ENCODE measurements at regions not wholly inside any gene's neighbourhood (a gene's known extent, or its start where the extent isn't known, plus 50 kb on each side); places are given as distances from the start of the nearest gene placed in this dataset.

DNA sequence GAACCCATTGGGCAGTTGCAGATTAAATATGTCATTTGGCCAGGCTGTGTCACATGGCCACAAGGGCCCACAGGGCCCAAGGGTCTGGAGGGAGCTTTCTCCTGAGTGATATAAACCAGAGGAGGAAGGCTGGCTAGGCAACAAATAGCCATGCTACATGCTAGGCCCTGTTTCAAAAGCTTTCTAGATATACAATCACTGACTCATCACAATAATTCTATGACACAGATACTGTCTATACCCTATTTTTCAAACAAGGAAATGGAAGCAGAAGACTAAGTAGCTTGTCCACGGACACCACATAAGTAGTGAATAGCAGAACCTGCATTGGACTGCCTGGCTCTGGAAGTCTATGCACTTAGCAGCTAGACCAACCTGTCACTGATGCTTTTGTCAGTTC is 625.4 kb downstream of the NTRK3 start:
- DNase-seq (ENCODE audit: low spot score) = no peak

DNA sequence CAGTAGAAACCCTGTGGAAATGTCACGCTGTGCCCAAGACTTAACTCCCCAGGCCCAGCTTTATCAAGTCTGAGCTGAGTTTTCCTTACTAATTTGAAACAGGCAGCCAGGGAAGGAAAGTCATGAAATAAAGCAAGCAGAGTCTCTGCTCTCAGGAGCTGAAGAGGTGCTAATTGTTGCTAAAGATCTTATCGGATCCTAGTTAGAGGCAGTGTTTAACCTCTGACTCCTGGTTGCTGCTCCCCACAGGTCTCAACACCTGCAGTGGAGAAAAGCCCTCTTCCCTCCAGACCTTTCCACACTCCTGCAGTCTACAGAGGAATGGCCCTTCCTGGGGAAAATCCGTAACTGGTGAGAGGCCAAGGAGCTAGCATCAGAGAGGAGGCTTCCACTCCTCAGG is 628.2 kb downstream of the NTRK3 start:
- no peak for DNase-seq (ENCODE audit: low spot score)

DNA sequence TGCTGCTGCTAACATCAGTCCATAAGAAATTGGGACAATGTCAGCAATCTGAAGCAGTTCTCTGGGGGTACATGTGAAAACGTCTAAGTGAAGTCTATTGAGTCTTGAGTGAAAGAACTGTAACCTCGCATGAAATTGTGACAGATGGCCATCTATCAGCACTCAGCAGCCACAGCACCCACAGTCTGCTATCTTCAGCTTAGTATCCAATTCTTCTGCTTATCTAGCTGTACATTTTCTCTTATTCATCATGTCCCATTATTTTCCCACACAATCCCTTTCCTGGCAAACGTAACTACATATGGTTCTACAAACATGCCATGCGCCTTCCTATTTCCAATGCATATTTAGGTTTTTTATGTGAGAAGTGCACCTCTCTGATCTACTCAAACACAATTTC is 629.7 kb downstream of the NTRK3 start:
- no peak for DNase-seq (ENCODE audit: low spot score)

DNA sequence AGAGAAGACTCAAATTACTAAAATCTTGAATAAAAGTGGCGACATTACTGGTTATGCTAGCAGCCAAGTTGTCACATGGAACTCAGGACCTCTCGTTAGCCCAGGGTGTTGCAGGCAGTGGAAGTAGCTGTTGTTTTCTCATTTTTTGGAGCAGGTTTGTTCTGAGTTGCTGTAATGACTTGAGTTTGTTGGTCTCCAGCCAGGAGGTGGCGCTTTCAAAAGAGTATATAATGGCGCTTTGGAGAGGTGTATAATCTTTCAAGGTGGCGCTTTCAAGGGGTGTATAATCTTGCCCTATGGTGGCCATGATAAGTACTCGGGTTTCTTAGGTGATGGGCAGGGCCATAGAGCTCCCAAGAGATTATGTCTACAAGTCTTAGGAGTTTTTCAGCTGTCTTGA is 632.7 kb downstream of the NTRK3 start:
- DNase-seq (ENCODE audit: low spot score) = no peak

DNA sequence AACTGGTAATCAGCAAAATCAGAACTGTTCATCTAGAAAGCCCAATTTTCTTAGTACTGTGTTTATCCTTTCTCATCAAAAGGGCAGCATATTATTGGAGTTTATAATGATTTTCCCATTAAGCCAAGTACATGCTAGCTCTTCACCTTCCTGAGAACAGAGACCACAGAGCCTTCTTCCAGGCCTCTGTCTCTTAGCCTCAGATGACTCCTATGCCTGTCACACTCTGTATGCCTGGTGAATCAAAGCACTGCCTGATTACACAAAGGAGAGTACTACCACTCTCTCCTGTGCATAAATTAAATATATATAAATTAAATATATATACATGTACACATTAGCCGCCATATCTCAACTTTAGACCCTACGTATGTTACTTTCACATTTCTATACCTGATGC is 636.1 kb downstream of the NTRK3 start:
- DNase-seq (ENCODE audit: low spot score) = no peak

DNA sequence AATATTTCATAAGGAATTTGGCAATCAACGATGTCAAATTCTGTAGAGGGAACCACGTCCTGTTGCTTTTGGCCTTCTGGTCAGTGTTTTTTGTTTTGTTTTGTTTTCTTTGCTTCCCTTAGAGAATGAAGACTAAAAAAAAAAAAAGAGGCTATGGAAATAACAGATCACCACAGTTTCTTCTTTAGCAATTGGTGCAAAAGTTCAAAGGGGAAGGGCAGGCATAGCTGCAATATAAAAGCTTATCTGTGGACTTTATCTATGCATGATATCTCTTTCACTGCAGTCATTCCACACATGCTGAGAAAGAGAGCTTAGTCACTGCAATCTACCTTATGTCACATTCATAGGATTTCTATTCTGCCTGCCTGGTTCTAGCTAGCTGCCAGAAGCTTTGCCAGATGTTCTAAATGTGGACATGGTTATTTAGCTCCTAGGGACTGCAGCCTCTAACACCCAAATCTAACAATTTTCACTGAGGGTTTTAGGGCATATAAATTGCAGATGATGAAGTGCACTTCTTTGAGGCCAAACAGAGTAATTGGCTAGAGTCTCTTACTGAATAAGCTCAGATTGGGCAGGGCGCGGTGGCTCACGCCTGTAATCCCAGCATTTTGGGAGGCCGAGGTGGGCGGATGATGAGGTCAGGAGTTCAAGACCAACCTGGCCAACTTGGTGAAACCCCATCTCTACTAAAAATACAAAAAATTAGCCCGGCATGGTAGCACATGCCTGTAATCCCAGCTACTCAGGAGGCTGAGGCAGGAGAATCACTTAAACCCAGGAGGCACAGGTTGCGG is 637.2 kb downstream of the NTRK3 start:
- no peak for DNase-seq (ENCODE audit: low spot score)

DNA sequence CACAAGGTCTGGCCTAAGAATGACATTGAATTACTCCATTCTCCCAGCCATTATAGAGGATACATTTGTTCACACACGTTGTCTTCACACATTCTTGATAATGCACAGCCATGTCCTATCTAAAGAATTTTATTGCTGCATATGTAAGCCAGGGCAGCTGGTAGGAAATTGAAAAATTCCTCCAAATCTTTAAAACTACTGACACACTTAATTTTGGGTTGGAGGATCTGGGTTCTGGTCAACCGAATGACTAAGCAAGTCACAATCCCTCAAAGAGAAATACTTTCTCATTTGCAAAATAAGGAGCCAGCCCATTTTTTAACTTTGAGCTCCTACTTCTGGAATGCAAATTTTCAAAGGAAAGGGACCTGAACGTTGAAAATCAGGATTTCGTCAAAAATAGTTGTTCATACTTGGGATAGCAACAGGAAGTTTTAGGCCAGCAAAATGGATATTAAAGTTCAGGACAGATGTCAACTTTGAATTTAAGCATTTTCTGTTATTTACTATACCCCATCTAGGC is 638.3 kb downstream of the NTRK3 start:
- DNase-seq (ENCODE audit: low spot score) = no peak

DNA sequence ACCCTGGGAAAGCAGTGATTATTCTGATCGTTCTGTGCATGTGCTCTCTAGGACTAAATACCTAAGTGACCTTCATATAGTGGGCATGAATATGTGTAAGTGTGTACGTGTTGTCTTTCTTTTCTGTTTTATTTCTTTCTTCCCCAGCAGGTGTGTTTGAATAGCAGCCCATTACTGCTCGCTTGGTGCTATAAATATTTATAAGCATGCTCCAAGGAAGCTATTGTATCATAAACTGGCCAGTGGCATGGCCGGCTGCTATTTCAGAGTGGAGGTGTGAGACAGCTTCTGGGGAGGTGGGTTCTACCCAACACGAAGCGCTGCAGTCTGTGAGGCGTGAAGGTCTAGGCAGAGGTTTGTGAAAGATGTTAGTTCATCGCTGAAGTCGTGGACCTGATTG is 641.8 kb downstream of the NTRK3 start:
- DNase-seq (ENCODE audit: low spot score) = no peak

DNA sequence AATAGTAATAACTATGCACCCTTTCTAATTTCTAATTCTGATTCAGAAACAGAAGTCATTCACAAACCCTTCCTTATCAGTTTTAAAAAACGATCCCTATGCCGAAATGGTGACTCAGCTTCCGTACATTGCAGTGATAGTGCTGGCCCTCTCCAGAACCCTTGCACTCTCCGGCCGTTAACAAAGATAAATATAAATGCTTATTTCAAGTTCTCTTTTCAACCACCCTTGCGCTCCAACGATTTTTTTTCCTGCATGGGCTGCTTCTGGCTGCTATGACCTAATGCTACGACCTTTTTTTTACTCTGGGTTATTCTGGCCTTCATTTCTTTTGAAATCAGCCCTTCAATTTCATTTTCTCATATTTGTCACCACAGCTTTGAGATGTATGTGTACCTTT is 646.2 kb downstream of the NTRK3 start:
- no peak for DNase-seq (ENCODE audit: low spot score)

DNA sequence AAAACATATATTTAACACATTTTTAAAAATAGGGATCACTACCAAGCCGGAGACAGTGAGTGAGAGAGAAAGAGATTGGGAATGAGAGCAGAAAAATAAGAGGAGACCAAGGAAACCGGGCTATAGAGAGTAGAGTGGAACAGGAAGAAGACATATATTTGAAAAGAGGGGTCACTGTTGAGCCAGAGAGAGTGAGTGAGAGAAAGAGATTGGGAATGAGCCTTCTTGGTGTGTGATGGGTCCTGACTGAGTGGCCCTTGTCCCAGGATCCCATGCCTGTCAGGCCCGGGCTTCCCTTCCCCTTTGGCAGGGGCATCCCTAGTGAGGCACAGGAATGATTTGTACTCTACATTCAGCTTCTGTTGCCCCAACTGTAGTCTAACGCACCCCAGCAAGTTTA is 646.6 kb downstream of the NTRK3 start:
- DNase-seq (ENCODE audit: low spot score) = no peak

DNA sequence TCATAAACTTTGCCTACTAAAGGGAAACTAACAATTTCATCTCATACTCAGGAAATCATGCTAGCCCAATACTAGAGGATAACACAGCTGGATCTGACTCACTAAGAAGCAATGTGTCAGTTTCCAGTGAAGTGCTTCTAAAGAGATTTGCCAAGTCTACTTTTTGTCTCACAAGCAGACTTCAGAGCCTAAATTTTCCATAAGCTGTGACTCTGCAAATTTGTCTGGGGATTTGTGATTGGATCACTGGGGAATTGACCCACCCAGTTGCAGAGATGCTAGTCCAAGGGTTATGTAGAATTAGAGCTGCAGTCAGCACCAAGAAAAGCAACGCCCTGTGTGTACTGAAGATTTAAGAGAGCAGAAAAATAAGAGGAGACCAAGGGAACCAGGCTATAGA is 647.1 kb downstream of the NTRK3 start:
- DNase-seq (ENCODE audit: low spot score) = no peak

DNA sequence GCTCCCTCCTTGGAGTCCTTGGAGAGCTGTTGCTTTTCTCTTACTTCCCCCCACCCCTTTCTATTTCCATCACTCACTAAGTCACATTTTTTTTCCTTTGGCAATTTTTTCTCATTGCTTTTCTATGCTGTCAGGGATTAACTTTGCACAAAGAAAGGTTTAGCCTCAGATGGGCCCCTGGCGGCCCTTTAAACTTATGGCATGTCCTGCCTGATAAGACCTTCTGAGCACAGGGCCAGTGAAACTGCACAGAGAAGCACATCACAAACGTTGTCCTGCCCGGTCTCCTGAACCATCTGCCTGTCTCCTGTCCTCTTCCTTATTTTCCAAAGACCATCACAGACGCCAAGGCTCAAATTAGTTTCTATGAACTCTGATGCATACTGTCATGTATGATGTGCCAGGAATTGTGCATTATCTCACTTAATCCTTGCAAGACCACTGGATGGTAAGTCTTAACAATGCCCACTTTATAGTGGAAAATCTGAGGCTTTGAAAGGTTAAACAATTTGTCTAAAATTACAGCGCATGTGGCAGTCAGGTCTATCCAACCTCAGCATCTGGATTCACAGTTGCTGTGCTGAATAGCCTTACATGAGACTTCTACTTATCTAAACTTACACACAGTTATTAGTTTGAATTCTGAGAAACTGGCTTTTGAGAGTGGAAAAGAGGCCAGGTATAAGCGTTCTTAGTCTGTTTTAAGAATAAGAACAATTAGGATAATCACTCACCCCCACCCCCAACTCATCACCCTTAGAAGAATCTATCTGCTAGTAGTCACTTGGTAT is 648.1 kb downstream of the NTRK3 start:
- DNase-seq (ENCODE audit: low spot score) = no peak

DNA sequence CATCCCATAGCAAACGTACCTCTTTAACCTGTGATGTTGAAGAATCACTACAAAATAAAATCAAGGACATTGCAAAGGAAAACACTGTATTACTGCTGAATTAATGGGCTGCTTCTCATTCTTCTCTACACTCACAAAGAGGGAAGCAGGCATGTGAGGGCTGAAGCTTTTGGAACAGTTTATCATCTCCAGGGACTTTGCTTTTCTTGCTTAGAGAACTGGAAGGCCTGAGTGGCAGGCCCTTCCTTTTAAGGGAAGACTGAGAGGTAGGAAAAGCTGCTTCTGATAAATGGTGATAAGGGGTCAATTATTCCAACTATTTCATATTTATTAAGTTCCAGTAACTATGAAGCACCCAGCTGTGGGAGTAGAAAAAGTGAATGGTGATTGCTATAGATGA is 649.6 kb downstream of the NTRK3 start:
- no peak for DNase-seq (ENCODE audit: low spot score)

DNA sequence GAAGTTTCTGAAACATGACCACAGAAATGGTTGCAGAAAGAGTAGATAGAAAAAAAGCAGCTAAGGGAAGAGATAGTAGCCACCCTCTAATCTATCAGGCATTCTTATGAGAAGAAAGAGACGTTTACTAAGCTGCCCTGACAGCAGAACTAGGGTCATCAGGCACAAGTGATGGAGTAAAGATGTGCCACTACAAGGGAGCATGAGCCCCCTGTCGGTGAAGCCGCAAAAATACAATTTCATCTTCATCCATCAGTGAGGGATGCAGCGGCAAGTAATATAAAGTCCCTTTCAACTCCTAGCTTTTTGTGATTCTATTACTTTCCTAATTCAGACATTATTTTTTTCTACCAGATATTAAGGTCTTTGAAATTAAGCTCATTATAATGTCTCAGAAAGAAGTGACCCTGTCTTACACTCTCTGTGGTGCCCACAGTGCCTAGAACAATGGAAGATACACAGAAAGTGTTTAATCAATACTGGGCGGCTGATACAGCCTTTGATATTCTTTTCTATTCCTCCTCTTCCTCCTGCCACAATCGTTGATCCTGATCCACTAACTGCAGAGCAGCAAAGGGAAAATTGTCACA is 651.6 kb downstream of the NTRK3 start:
- DNase-seq (ENCODE audit: low spot score) = no peak

DNA sequence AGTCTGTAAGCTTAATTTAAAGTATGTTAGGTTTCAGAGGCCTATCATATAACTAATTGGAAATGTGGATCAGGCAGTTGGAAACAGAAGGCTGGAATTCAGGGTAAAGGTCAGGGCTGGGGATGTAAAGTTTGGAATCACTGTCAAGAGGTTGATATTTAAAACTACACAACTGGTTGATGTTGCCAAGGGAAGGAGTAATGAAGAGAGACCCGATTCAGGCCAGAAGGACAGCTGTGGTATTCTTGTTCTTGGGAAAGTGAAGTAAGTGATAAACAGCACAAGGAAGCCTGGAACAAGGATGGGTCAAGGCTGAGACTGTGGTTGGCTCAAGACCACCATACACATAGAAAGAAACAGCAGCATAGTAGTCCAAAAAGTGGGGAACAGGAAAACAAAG is 654.2 kb downstream of the NTRK3 start:
- DNase-seq (ENCODE audit: low spot score) = no peak

DNA sequence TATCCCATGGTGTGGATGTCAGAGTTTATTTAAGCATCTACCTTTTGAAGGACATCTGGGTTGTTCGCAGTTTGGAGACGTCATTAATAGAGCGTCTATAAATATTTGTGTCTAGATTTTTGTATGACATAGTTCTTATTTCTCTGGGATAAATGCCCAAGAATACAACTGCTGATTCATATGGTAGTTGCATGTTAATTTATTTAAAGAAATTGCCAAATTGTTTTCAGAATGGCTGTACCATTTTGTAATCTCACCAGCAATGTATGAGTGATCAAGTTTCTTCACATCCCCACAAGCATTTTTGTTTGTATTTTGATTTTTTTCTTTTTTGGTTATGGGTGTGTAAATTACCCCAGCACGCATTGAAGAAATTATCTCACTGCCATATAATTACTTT is 656.9 kb downstream of the NTRK3 start:
- no peak for DNase-seq (ENCODE audit: low spot score)

DNA sequence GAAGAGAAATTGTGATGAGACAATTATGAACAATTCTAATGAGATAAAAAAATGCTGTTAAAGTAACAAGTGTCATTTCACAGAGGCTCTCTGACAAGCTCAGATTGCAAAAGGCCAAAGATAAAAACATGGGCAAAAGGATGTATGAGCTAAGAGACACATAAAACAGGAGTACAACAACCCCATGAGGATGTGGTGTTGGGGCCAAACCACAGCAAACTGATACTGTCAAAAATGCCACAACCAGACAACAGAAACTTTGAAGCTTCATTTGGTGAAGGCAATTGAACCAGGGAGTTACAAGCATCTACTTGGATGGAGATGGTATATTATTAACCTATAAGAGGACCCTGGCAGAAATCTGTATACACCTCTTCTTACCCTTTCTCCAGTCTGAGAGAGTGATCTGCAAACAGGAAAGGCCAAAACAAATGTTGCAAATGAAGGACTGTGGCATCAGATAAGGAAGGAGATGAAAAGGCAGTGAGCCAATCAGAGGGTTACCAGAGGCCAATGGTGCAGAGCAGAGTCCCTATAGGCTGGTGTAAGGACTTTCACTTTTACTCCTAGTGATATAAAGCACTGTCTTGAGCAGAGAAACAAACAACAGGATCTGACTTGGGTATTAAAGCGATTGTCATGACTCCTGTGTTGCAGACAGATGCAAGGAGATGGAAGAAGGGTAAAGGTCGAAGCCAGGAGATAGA is 659.0 kb downstream of the NTRK3 start:
- no peak for DNase-seq (ENCODE audit: low spot score)

DNA sequence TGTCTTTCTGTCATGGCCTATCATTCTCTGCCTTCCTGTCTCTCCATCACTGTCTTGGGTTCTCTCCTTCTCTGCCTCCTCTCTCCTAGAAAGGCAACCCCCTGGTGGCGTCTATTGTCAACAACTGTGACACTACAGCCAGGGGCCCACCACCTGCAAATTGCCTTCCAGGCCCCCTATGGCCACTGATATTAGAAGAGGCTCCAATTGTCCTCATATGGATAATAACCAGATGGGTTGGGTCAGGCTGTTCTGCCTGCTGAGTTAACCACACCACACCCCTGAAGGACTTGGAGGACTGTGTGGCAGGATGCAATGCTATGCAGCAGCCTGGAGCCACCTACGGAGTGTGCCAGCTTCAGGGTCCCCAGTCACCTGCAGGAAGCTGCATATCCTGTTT is 665.0 kb downstream of the NTRK3 start:
- no peak for DNase-seq (ENCODE audit: low spot score)

DNA sequence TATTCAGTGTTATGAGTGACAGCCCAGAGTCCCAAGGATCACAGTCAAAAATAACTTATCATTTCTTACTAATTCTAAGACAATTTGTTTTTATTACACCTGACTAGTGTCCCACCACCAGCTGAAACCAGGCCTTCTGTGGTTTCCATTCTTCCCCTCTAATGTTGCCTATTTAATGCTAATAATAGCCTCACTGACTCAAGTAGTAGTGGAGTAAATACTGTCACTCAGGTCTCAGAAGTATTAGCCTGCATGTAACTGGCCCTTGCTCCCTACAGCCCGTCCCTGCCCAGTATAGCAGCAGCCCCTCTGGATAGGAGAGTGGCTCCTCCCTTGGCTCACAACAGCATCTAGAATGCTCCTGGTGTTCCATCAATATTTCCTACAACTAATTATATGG is 665.5 kb downstream of the NTRK3 start:
- no peak for DNase-seq (ENCODE audit: low spot score)

DNA sequence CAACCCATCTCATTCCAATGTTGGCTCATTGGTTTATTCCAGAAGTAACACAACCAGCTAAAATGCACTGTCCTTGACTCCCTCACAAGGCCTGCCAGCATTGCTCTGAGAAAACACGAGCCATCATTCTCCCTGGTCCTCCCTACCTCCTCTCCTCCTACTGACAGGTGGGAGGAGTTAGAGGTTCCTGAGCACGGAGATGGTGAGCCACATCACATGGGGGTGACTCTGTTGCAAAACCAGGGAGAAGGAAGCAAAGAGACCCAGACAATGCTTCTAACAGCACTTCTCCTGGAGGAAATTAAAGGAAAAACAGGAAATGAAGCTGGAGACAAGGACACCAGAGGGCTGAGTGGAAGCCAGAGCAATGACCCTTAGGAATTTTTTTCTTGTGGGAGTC is 667.4 kb downstream of the NTRK3 start:
- no peak for DNase-seq (ENCODE audit: low spot score)

DNA sequence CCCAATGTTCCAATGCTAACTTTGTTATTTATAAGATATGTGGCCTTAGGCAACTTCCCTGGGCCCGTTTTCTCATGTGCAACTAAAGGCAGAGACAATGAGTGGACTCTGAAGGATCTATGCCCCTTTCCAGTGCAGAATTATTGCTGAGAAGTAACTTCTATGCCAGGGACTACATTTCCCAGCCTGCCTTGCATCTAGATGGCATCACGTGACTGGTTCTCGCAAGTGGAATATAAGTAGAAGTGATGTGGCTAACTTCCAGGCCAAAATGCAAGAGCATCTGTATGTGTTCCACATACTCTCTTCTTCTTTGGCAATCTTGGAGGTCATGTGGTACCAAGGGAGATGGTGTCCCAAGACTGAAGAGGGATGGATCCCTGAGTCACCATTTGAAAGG is 674.4 kb downstream of the NTRK3 start:
- no peak for DNase-seq (ENCODE audit: low spot score)

DNA sequence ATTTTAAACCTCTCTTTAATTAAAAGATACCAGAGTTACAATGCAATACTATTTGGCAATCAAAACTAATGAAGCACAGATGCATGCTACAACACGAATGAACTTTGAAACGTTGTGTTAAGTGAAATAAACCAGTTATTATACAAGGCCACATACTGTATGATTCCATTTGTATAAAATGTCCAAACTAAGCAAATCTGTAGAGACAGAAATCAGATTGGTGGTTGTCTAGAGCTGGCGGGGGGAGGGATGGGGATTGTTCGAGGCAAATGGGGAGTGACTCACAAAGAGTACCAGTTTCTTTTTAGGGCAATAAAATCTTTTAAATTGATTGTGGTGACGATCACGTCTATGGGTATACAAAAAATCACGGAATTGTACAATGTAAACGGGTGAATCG is 677.0 kb downstream of the NTRK3 start:
- no peak for DNase-seq (ENCODE audit: low spot score)

DNA sequence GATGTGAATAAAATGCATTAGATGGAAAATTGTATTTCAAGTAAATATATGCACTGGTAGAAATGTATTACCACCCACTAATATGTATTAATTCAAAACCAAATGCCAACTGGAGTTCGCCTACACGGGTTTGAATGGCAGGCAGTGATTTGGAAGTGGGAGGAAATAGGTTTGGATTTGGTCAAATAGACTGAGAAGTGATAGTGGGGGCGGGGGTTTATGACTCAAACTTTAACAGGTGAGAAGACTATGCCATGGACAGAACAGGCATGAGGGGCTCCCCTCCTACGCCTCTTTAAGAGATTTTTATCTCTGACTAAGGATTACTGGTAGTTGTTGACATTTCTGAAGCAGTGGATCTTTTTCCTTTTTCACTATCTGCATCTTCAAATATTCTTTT is 677.8 kb downstream of the NTRK3 start:
- no peak for DNase-seq (ENCODE audit: low spot score)
